AG04449 (cell line): ENCODE measurements at regions not wholly inside any gene's neighbourhood (a gene's known extent, or its start where the extent isn't known, plus 50 kb on each side); places are given as distances from the start of the nearest gene placed in this dataset.
"Not testable (repeated sequence)": the region's sequence is repeated elsewhere in the genome, so short reads cannot be mapped to it uniquely, and the experiment has no call there.

ENCODE experiments used
- CTCF ChIA-PET: fragments of 350-600 bp; formaldehyde crosslinking; extraction: SDS; loops from one replicate; lab custom pipeline; 2021; ENCODE audit warnings: antibody characterized with exemption; lab: Yijun Ruan, JAX
- POLR2A ChIA-PET: fragments of 400-600, 350-600 bp; formaldehyde crosslinking; extraction: SDS; loops from one replicate; lab custom pipeline; 2020; ENCODE audit warnings: antibody characterized with exemption, inconsistent platforms; lab: Yijun Ruan, JAX
- DNase-seq: peaks from one replicate; pipeline ENCODE4 v3.0.0-alpha.2; 2010; ENCODE audit warnings: low read depth, low spot score
- H3K4me3 ChIP-seq: 2 replicates; pipeline ENCODE4 v1.5.1; 2011; ENCODE audit warnings: low read depth, mild to moderate bottlenecking, control low read depth, low read length
- TF ChIP-seq, protein P1 (sequence below): IDR thresholded peaks from one replicate; pipeline ENCODE4 v1.5.1; 2011; ENCODE audit warnings: mild to moderate bottlenecking, moderate library complexity, low read length, control low read depth, inconsistent platforms; ENCODE audit not compliant: insufficient read depth; ENCODE audit errors: missing control alignments

DNA sequence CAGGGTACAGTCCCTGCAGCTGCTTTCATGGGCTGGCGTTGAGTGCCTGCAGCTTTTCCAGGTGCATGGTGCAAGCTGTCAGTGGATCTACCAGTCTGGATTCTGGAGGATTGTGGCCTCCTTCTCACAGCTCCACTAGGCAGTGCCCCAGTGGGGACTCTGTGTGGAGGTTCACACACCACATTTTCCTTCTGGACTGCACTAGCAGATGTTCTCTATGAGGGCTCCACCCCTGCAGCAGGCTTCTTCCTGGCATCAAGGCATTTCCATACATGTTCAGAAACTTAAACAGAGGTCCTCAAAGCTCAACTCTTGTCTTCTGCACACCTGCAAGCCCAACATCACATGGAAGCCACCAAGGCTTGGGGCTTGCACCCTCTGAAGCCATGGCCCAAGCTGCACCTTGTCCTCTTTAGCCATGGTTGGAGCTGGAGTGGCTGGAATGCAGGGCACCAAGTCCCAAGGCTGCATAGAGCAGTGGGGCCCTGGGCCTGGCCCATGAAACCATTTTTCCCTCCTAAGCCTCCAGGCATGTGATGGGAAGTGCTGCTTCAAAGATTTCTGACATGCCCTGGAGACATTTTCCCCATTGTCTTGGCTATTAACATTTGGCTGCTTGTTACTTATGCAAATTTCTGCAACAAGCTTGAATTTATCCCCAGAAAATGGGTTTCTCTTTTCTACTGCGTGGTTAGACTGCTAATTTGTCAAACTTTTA, 250.2 kb upstream of the COPS8 start:
- CTCF ChIA-PET: no interaction called here
- DNase-seq: no peak
- TF ChIP-seq, protein P1, sequence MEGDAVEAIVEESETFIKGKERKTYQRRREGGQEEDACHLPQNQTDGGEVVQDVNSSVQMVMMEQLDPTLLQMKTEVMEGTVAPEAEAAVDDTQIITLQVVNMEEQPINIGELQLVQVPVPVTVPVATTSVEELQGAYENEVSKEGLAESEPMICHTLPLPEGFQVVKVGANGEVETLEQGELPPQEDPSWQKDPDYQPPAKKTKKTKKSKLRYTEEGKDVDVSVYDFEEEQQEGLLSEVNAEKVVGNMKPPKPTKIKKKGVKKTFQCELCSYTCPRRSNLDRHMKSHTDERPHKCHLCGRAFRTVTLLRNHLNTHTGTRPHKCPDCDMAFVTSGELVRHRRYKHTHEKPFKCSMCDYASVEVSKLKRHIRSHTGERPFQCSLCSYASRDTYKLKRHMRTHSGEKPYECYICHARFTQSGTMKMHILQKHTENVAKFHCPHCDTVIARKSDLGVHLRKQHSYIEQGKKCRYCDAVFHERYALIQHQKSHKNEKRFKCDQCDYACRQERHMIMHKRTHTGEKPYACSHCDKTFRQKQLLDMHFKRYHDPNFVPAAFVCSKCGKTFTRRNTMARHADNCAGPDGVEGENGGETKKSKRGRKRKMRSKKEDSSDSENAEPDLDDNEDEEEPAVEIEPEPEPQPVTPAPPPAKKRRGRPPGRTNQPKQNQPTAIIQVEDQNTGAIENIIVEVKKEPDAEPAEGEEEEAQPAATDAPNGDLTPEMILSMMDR: no peak
- no peak overlapping the region for H3K4me3 ChIP-seq
- POLR2A ChIA-PET: no interaction called here

DNA sequence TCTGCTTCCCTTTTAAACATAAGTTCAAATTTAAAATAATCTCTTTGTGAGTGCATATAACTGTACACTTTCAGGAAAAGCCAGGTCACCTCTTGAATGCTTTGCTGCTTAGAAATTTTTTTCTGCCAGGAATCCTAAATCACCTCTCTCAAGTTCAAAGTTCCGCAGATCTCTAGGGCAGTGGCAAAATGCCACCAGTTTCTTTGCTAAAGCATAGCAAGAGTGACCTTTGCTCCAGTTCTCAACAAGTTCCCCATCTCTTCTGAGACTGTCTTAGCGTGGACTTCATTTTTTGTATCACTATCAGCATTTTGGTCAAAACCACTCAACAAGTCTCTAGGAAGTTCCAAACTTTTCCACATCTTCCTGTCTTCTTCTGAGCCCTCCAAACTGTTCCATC, 249.7 kb upstream of the COPS8 start:
- POLR2A ChIA-PET, CTCF ChIA-PET, DNase-seq, H3K4me3 ChIP-seq: not testable (repeated sequence)

DNA sequence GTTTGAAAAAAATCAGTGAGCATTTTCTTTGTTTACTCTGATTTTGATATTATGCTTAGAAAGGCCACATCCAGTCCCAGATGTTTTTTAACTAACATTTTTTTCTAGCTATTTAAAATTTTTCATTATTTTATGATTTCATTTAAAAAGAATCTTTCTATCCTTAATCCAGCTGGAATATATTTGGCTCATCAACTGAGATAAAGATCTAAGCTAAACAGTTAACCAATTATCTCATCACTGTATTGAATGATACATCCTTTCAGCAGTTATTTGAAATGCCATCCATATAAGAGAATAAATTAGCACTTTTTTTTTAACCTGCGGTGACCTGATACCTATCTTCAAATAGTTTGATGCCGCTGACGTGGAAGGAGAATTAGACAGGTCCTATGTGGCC, 245.5 kb upstream of the COPS8 start:
- POLR2A ChIA-PET: no interaction called here
- CTCF ChIA-PET: no interaction called here
- H3K4me3 ChIP-seq: no peak overlapping the region
- TF ChIP-seq, protein P1: no peak
- no peak for DNase-seq

DNA sequence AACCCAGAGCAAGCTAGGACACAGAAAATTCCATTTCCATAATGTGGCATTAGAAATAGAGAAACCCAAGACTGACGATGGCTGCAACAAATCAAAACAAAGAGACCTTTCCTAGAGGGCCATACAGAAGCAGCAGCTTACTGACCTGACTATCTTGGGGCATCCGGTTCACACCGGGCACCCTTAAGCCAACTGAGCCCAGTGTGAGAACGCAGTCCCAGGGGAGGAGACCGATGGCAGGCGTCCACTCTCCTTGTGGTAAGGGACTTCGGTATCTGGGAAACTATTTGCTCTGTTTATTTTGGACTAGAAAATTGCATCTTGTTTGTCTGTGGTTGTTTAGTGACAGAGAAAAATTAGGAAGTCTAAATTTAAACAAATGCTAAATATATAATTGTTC, 244.8 kb upstream of the COPS8 start:
- ChIA-PET CTCF (no interaction called here), POLR2A (no interaction called here)
- DNase-seq: no peak
- no peak overlapping the region for H3K4me3 ChIP-seq
- TF ChIP-seq, protein P1: no peak

DNA sequence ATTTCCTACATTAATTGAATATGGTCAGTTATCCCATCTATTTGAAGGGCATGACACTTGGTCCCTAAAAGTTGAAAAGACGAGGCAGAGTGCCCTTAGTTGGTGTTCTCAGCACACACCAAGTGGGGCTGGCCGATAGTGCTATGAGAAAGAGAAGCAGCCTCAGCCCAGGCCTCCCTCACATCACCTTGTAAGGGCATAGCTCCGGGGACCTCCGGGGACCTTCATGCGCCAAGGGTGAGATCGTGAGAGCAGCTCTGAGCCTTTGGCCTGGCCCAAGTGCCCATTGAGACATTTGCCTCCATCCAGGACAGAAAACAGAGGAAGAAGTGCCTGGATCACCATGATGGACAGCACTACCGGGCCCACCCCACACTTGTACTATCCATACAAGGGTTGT, 244.3 kb upstream of the COPS8 start:
- POLR2A ChIA-PET: no interaction called here
- TF ChIP-seq, protein P1: no peak
- CTCF ChIA-PET: no interaction called here
- no peak overlapping the region for H3K4me3 ChIP-seq
- DNase-seq: no peak

DNA sequence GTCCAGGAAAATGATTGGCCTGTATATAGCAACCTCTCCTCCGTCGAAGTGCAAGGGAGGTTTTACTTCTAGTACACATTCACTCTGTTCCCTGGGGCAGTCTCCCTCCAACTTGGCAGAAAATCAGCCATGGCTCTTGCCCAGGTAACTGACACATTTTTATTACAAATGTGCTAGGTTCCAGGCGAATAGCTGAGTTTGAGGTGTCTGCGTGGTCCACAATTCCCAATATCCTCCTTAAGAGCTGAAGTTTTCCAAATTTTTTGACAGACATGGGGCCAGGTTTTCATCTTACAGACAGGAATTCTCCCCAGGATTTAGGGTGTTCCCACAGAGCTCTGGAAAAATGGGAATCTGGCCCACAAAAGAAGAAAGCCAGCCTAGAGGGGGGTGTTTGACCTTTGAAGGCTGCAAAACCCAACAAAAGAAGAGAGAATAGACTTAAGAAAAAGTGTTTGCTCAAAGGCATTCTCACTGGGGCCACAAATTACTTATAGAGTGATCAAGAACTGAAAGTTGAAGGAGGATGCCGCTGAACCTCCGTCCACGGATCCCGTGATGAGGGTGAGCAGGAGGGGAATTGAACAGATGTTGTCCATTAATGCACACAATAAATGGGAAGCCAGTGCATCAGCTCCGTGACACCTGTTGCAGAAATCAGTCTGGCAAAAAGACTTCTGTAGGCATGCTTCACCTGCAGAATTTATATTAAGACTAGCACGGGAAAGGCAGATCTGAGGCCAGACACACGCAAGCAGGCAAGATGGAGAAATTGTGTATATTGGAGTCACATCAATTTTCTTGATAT, 242.3 kb upstream of the COPS8 start:
- ChIA-PET POLR2A (no interaction called here), CTCF (no interaction called here)
- H3K4me3 ChIP-seq: no peak overlapping the region
- DNase-seq: no peak
- TF ChIP-seq, protein P1: no peak
